H9 (cell line): ENCODE measurements at regions not wholly inside any gene's neighbourhood (a gene's known extent, or its start where the extent isn't known, plus 50 kb on each side); places are given as distances from the start of the nearest gene placed in this dataset.

Experiments
- DNase-seq: peaks from one replicate; pipeline ENCODE4 v3.0.0-alpha.2; 2017
- H2AFZ ChIP-seq: one replicate; pipeline ENCODE4 v1.6.1; 2013; ENCODE audit warnings: mild to moderate bottlenecking, low read length, control low read depth, moderate library complexity
- H2AK5ac ChIP-seq: 2 replicates; pipeline ENCODE4 v1.6.1; 2013; ENCODE audit warnings: low read length, control low read depth, mixed read lengths; ENCODE audit not compliant: insufficient read length
- H2BK120ac ChIP-seq: one replicate; pipeline ENCODE4 v1.6.1; 2013; ENCODE audit warnings: low read depth, mild to moderate bottlenecking, low read length, control low read depth, inconsistent platforms; ENCODE audit not compliant: poor library complexity, severe bottlenecking
- H2BK12ac ChIP-seq: 2 replicates; pipeline ENCODE4 v1.6.1; 2013; ENCODE audit warnings: low read length, control low read depth, mixed read lengths, low read depth; ENCODE audit not compliant: insufficient read length
- H2BK15ac ChIP-seq: 2 replicates; pipeline ENCODE4 v1.6.1; 2013; ENCODE audit warnings: low read depth, low read length, control low read depth
- H2BK20ac ChIP-seq: one replicate; pipeline ENCODE4 v1.6.1; 2013; ENCODE audit warnings: low read depth, mild to moderate bottlenecking, low read length, control low read depth, inconsistent platforms; ENCODE audit not compliant: poor library complexity, severe bottlenecking
- H2BK5ac ChIP-seq: 2 replicates; pipeline ENCODE4 v1.6.1; 2013; ENCODE audit warnings: low read length, control low read depth, mixed read lengths; ENCODE audit not compliant: insufficient read length
- H3K14ac ChIP-seq: 2 replicates; pipeline ENCODE4 v1.6.1; 2013; ENCODE audit warnings: low read length, control low read depth; ENCODE audit not compliant: insufficient read depth
- H3K18ac ChIP-seq: 2 replicates; pipeline ENCODE4 v1.6.1; 2013; ENCODE audit warnings: low read depth, mild to moderate bottlenecking, mixed read lengths, low read length, control low read depth; ENCODE audit not compliant: insufficient read length
- H3K23ac ChIP-seq: 2 replicates; pipeline ENCODE4 v1.6.1; 2013; ENCODE audit warnings: low read length, control low read depth, mixed read lengths, low read depth; ENCODE audit not compliant: insufficient read length
- H3K23me2 ChIP-seq: 2 replicates; pipeline ENCODE4 v1.6.1; 2013; ENCODE audit warnings: low read depth, mild to moderate bottlenecking, mixed read lengths, low read length, control low read depth; ENCODE audit not compliant: insufficient read length, poor library complexity, severe bottlenecking
- H3K27ac ChIP-seq: 2 replicates; pipeline ENCODE4 v1.5.1; 2013; ENCODE audit warnings: low read length, control low read depth, mixed read lengths, low read depth; ENCODE audit not compliant: insufficient read length
- H3K27me3 ChIP-seq: 2 replicates; pipeline ENCODE4 v1.6.1; 2013; ENCODE audit warnings: low read length, control low read depth, inconsistent platforms; ENCODE audit not compliant: insufficient read depth
- H3K4ac ChIP-seq: 2 replicates; pipeline ENCODE4 v1.6.1; 2013; ENCODE audit warnings: low read depth, mild to moderate bottlenecking, control low read depth, inconsistent platforms, low read length, moderate library complexity
- H3K4me1 ChIP-seq: 2 replicates; pipeline ENCODE4 v1.6.1; 2013; ENCODE audit warnings: low read length, control low read depth, inconsistent platforms; ENCODE audit not compliant: insufficient read depth
- H3K4me2 ChIP-seq: 2 replicates; pipeline ENCODE4 v1.6.1; 2013; ENCODE audit warnings: low read length, control low read depth, mixed read lengths; ENCODE audit not compliant: insufficient read length, insufficient read depth
- H3K56ac ChIP-seq: 2 replicates; pipeline ENCODE4 v1.6.1; 2013; ENCODE audit warnings: low read depth, mild to moderate bottlenecking, mixed read lengths, low read length, control low read depth; ENCODE audit not compliant: insufficient read length
- H3K79me1 ChIP-seq: 2 replicates; pipeline ENCODE4 v1.6.1; 2013; ENCODE audit warnings: low read depth, mild to moderate bottlenecking, moderate library complexity, low read length, control low read depth, inconsistent platforms; ENCODE audit not compliant: insufficient read depth, poor library complexity, severe bottlenecking
- H3K79me2 ChIP-seq: 2 replicates; pipeline ENCODE4 v1.6.1; 2013; ENCODE audit warnings: low read length, control low read depth, inconsistent platforms; ENCODE audit not compliant: insufficient read depth
- H3K9ac ChIP-seq: 2 replicates; pipeline ENCODE4 v1.6.1; 2013; ENCODE audit warnings: low read length, control low read depth, mixed read lengths; ENCODE audit not compliant: insufficient read length; ENCODE audit errors: extremely low read depth
- H3K9me3 ChIP-seq: one replicate; pipeline ENCODE4 v1.6.1; 2013; ENCODE audit warnings: low read depth, low read length, inconsistent platforms; ENCODE audit not compliant: control insufficient read depth
- H3T11ph ChIP-seq: one replicate; pipeline ENCODE4 v1.6.1; 2013; ENCODE audit warnings: mild to moderate bottlenecking, low read length, control low read depth, inconsistent platforms
- H4K20me1 ChIP-seq: one replicate; pipeline ENCODE4 v1.6.1; 2013; ENCODE audit not compliant: control insufficient read depth, insufficient read length, insufficient read depth
- H4K5ac ChIP-seq: 2 replicates; pipeline ENCODE4 v1.6.1; 2013; ENCODE audit warnings: low read depth, mild to moderate bottlenecking, mixed read lengths, low read length, control low read depth; ENCODE audit not compliant: insufficient read length
- H4K8ac ChIP-seq: replicated peaks from 2 replicates; pipeline ENCODE4 v1.6.1; 2013; ENCODE audit warnings: low read length, control low read depth, mixed read lengths, low read depth; ENCODE audit not compliant: insufficient read length
- H4K91ac ChIP-seq: 2 replicates; pipeline ENCODE4 v1.6.1; 2013; ENCODE audit warnings: low read depth, mild to moderate bottlenecking, moderate library complexity, mixed read lengths, low read length, control low read depth; ENCODE audit not compliant: insufficient read length
- H3K27ac Mint-ChIP-seq, 3 experiments: 2 replicates in 2 of 3; 3 replicates in 1 of 3; pipeline ENCODE4 v1.8.0; 2020 to 2021; ENCODE audit warnings: mixed read lengths in 3 of 3, mild to moderate bottlenecking in 1 of 3, moderate library complexity in 1 of 3
- H3K27me3 Mint-ChIP-seq: 2 replicates; pipeline ENCODE4 v1.8.0; 2021; ENCODE audit warnings: low read depth, mild to moderate bottlenecking, moderate library complexity, mixed read lengths
- H3K36me3 Mint-ChIP-seq, 3 experiments: 2 replicates in 2 of 3; 3 replicates in 1 of 3; pipeline ENCODE4 v1.8.0; 2020 to 2021; ENCODE audit warnings: low read depth in 3 of 3, mixed read lengths in 3 of 3; ENCODE audit not compliant: insufficient read depth in 1 of 3
- H3K4me1 Mint-ChIP-seq, 2 experiments: 2 replicates each; pipeline ENCODE4 v1.8.0; 2020; ENCODE audit warnings: mixed read lengths in 2 of 2
- H3K4me3 Mint-ChIP-seq, 2 experiments: 2 replicates in 1 of 2; 3 replicates in 1 of 2; pipeline ENCODE4 v1.8.0; 2020 to 2021; ENCODE audit warnings: mild to moderate bottlenecking in 2 of 2, mixed read lengths in 2 of 2, moderate library complexity in 1 of 2
- H3K9me3 Mint-ChIP-seq, 2 experiments: 2 replicates in 1 of 2; 3 replicates in 1 of 2; pipeline ENCODE4 v1.8.0; 2020; ENCODE audit warnings: mild to moderate bottlenecking in 2 of 2, mixed read lengths in 2 of 2, moderate library complexity in 1 of 2
- WGBS: extraction: QIAGEN DNeasy Blood & Tissue Kit; methylation state at CpG from one replicate; pipeline ENCODE4 v1.1.7; 2013; ENCODE audit warnings: missing lambda C conversion rate, low lambda C conversion rate, mixed read lengths; ENCODE audit not compliant: insufficient read length; ENCODE audit errors: extremely low coverage; 5-methylcytosine and 5-hydroxymethylcytosine counted together
- TF ChIP-seq, protein P1 (sequence below): fragments of 200-600 bp; sonication (generic); conservative IDR thresholded peaks from 3 replicates; pipeline ENCODE4 v1.8.0; 2021; ENCODE audit warnings: antibody characterized with exemption, mild to moderate bottlenecking

DNA sequence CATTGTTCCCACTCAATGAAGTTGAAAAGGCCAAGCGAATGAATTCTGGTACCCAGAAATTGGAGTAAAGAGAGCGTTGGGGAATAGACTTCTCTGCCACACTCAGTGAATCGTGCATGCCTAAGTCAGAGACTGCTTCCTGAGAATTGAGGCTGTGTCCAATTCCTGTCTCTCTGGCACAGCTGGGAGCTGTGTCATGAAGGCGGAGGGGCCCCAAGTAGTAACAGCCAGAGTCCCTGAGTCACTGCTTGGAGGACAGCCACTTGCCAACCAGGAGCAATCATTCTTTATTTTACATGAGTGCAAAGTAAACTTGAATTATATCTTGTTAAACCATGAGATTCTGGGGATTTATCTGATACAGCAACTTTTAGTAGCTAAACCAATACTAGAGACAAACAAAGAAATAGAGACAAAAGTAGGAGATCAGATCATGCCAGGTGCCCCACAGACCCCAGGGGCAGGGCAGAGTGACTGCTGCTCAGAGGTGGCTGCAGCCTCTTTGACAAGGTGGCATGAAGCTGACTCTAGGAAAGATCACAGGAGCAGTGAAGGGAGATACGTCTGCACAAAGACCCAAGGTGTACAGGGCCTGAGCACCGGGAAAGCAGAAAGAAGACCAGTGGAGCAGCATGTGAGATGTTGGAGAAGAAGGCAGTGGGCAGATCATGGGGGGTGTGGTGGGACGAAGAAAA lies 246.0 kb downstream of the GADD45G start:
- H3K27me3 Mint-ChIP-seq, result peaks cover 2% of the 10 kb centered on the region; the same call in 1 of the 2 replicates
- H2BK120ac ChIP-seq, result no peak overlapping the region
- no peak overlapping the region for H3K23ac ChIP-seq
- no peak overlapping the region for H3K18ac ChIP-seq
- H2BK20ac ChIP-seq, result no peak overlapping the region
- no peak overlapping the region for H3K9ac ChIP-seq
- H3K27ac Mint-ChIP-seq, result no peak overlapping the region; a peak in 1 of 7 replicates
- no peak overlapping the region for H3K4me3 Mint-ChIP-seq
- WGBS, result no CpG with 5 or more reads among the region's 7 CpGs
- no peaks in the 10 kb centered on the region for H3K79me1 ChIP-seq
- H4K5ac ChIP-seq, result no peak overlapping the region
- TF ChIP-seq, protein P1, sequence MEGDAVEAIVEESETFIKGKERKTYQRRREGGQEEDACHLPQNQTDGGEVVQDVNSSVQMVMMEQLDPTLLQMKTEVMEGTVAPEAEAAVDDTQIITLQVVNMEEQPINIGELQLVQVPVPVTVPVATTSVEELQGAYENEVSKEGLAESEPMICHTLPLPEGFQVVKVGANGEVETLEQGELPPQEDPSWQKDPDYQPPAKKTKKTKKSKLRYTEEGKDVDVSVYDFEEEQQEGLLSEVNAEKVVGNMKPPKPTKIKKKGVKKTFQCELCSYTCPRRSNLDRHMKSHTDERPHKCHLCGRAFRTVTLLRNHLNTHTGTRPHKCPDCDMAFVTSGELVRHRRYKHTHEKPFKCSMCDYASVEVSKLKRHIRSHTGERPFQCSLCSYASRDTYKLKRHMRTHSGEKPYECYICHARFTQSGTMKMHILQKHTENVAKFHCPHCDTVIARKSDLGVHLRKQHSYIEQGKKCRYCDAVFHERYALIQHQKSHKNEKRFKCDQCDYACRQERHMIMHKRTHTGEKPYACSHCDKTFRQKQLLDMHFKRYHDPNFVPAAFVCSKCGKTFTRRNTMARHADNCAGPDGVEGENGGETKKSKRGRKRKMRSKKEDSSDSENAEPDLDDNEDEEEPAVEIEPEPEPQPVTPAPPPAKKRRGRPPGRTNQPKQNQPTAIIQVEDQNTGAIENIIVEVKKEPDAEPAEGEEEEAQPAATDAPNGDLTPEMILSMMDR, result no peak
- no peaks in the 10 kb centered on the region; a peak in 1 of 7 replicates for H3K36me3 Mint-ChIP-seq
- H2BK5ac ChIP-seq, result no peak overlapping the region
- no peak overlapping the region for H2BK15ac ChIP-seq
- peaks cover 12 to 20% of the 10 kb centered on the region in 2 experiments for H3K4me1 Mint-ChIP-seq
- no peak overlapping the region for H3K14ac ChIP-seq
- no peaks in the 10 kb centered on the region for H3K27me3 ChIP-seq
- no peak overlapping the region for H3K56ac ChIP-seq
- H4K20me1 ChIP-seq, result no peaks in the 10 kb centered on the region
- no peaks in the 10 kb centered on the region; the same call in 1 of the 2 replicates for H3K4me1 ChIP-seq
- H4K8ac ChIP-seq, result no peak overlapping the region
- H3K4me2 ChIP-seq, result no peak overlapping the region
- H3K27ac ChIP-seq, result no peak overlapping the region
- peaks cover 0 to 6% of the 10 kb centered on the region in 2 experiments; a peak in 4 of 5 replicates for H3K9me3 Mint-ChIP-seq
- no peak for DNase-seq
- H2AK5ac ChIP-seq, result no peak overlapping the region
- H3K9me3 ChIP-seq, result no peaks in the 10 kb centered on the region
- H3T11ph ChIP-seq, result no peak overlapping the region
- no peaks in the 10 kb centered on the region for H3K79me2 ChIP-seq
- H3K4ac ChIP-seq, result no peak overlapping the region
- H2BK12ac ChIP-seq, result no peak overlapping the region
- H4K91ac ChIP-seq, result no peak overlapping the region
- no peaks in the 10 kb centered on the region for H3K23me2 ChIP-seq
- no peak overlapping the region for H2AFZ ChIP-seq
